IMR-90 (cell line): ENCODE measurements at regions not wholly inside any gene's neighbourhood (a gene's known extent, or its start where the extent isn't known, plus 50 kb on each side); places are given as distances from the start of the nearest gene placed in this dataset.

Source experiments
- ATAC-seq: fragments of 200-7000 bp; cut with Tn5 transposase; 2 replicates; pipeline ENCODE4 v1.9.1; 2020; ENCODE audit warnings: low read depth, mild to moderate bottlenecking, moderate library complexity
- BruUV-seq: library from RNA; stranded (reverse); fragments of 400-500 nt; replicated peaks from 2 replicates; lab custom pipeline; 2021; lab: Mats Ljungman, UMichigan
- CTCF ChIA-PET: fragments of 300-600 bp; formaldehyde crosslinking; extraction: SDS; loops from one replicate; lab custom pipeline; 2021; ENCODE audit warnings: antibody characterized with exemption; lab: Yijun Ruan, JAX
- POLR2A ChIA-PET: fragments of 300-600 bp; sonication (Branson Sonifier 250); formaldehyde crosslinking; loops from one replicate; lab custom pipeline; 2022; ENCODE audit warnings: antibody characterized with exemption; ENCODE audit not compliant: unreplicated experiment; lab: Charles Lee
- DNase-seq: peaks from one replicate; pipeline ENCODE4 v3.0.0; 2013
- H2AFZ ChIP-seq: replicated peaks from 2 replicates; pipeline ENCODE3; 2013; ENCODE audit warnings: low read length, mild to moderate bottlenecking; ENCODE audit not compliant: poor library complexity
- H2AK5ac ChIP-seq: 2 replicates; pipeline ENCODE4 v1.6.1; 2013; ENCODE audit warnings: low read depth, low read length, inconsistent platforms
- H2AK9ac ChIP-seq: replicated peaks from 2 replicates; pipeline ENCODE3; 2013; ENCODE audit warnings: mild to moderate bottlenecking, low read depth, low read length, moderate library complexity; ENCODE audit not compliant: poor library complexity
- H2BK120ac ChIP-seq: 2 replicates; pipeline ENCODE4 v1.6.1; 2013; ENCODE audit warnings: low read depth, low read length, inconsistent platforms
- H2BK15ac ChIP-seq: 3 replicates; pipeline ENCODE4 v1.6.1; 2013; ENCODE audit warnings: low read depth, low read length, inconsistent platforms
- H2BK20ac ChIP-seq: 2 replicates; pipeline ENCODE4 v1.6.1; 2013; ENCODE audit warnings: low read depth, mild to moderate bottlenecking, inconsistent platforms, low read length, moderate library complexity
- H2BK5ac ChIP-seq: 2 replicates; pipeline ENCODE4 v1.6.1; 2013; ENCODE audit warnings: mild to moderate bottlenecking, low read depth, low read length, inconsistent platforms; ENCODE audit not compliant: poor library complexity, severe bottlenecking
- H3K14ac ChIP-seq: replicated peaks from 2 replicates; pipeline ENCODE4 v1.6.1; 2013; ENCODE audit warnings: low read depth, low read length, inconsistent platforms
- H3K18ac ChIP-seq: 2 replicates; pipeline ENCODE4 v1.6.1; 2013; ENCODE audit warnings: low read depth, low read length, control low read depth
- H3K23ac ChIP-seq: 2 replicates; pipeline ENCODE4 v1.6.1; 2013; ENCODE audit warnings: low read depth, low read length, inconsistent platforms
- H3K27ac ChIP-seq: 2 replicates; pipeline ENCODE4 v1.5.1; 2013; ENCODE audit warnings: mild to moderate bottlenecking, control low read depth, low read length; ENCODE audit not compliant: insufficient read depth
- H3K27me3 ChIP-seq: 2 replicates; pipeline ENCODE4 v1.6.1; 2013; ENCODE audit warnings: low read length; ENCODE audit not compliant: control insufficient read depth, insufficient read depth
- H3K36me3 ChIP-seq: 2 replicates; pipeline ENCODE4 v1.6.1; 2013; ENCODE audit warnings: low read length, mixed read lengths; ENCODE audit not compliant: control insufficient read depth, insufficient read depth
- H3K4ac ChIP-seq: 2 replicates; pipeline ENCODE4 v1.6.1; 2013; ENCODE audit warnings: low read depth, low read length, inconsistent platforms
- H3K4me1 ChIP-seq: 2 replicates; pipeline ENCODE4 v1.6.1; 2013; ENCODE audit warnings: low read length, mixed read lengths; ENCODE audit not compliant: control insufficient read depth, insufficient read depth
- H3K4me2 ChIP-seq: 2 replicates; pipeline ENCODE4 v1.6.1; 2013; ENCODE audit warnings: low read depth, mild to moderate bottlenecking, control low read depth, low read length, moderate library complexity
- H3K4me3 ChIP-seq: 2 replicates; pipeline ENCODE4 v1.5.1; 2013; ENCODE audit warnings: low read depth, mild to moderate bottlenecking, control low read depth, low read length, moderate library complexity; ENCODE audit not compliant: insufficient read depth
- H3K56ac ChIP-seq: 2 replicates; pipeline ENCODE4 v1.6.1; 2013; ENCODE audit warnings: low read length, inconsistent platforms; ENCODE audit not compliant: insufficient read depth; ENCODE audit errors: extremely low read depth
- H3K79me1 ChIP-seq, 2 experiments: 2 replicates each; pipeline ENCODE4 v1.6.1; 2013; ENCODE audit warnings: low read length in 2 of 2, inconsistent platforms in 1 of 2, low read depth in 1 of 2
- H3K9ac ChIP-seq: 2 replicates; pipeline ENCODE4 v1.6.1; 2013; ENCODE audit warnings: low read depth, low read length, control low read depth
- H3K9me1 ChIP-seq: 2 replicates; pipeline ENCODE4 v1.6.1; 2013; ENCODE audit warnings: low read length, inconsistent platforms; ENCODE audit not compliant: insufficient read depth
- H3K9me3 ChIP-seq: 2 replicates; pipeline ENCODE4 v1.6.1; 2013; ENCODE audit warnings: low read length; ENCODE audit not compliant: control insufficient read depth, insufficient read depth
- H4K20me1 ChIP-seq: 2 replicates; pipeline ENCODE4 v1.6.1; 2013; ENCODE audit warnings: low read length, inconsistent platforms; ENCODE audit not compliant: insufficient read depth
- H4K5ac ChIP-seq: 2 replicates; pipeline ENCODE4 v1.6.1; 2013; ENCODE audit warnings: mild to moderate bottlenecking, low read depth, low read length, control low read depth
- H4K8ac ChIP-seq, 2 experiments: 2 replicates each; pipeline ENCODE4 v1.6.1; 2013; ENCODE audit warnings: low read depth in 2 of 2, low read length in 2 of 2, control low read depth in 1 of 2, inconsistent platforms in 1 of 2
- H4K91ac ChIP-seq: 2 replicates; pipeline ENCODE4 v1.6.1; 2013; ENCODE audit warnings: low read depth, low read length, inconsistent platforms; ENCODE audit not compliant: insufficient read depth
- SMC3 ChIP-seq: fragments of 150-350 bp; IDR thresholded peaks from 2 replicates; pipeline ENCODE4 v1.6.1; 2016; ENCODE audit warnings: low read depth, mild to moderate bottlenecking, antibody characterized with exemption, low read length, moderate library complexity
- WGBS, 2 experiments: methylation state at CpG; one replicate each; pipeline versions ENCODE4 v1.1.5 to v1.1.7; 2013; ENCODE audit warnings: missing lambda C conversion rate in 2 of 2; ENCODE audit not compliant: insufficient read length in 1 of 2; ENCODE audit errors: extremely low coverage in 2 of 2; 5-methylcytosine and 5-hydroxymethylcytosine counted together
- dilution Hi-C: fragments of 300-500 bp; cut with HindIII; formaldehyde crosslinking; loops from one replicate; pipeline ENCODE4 v1.14.3; 2018; ENCODE audit warnings: low sequenced_read_pairs; ENCODE audit not compliant: unreplicated experiment
- in situ Hi-C: fragments of 300-500 bp; cut with MboI; formaldehyde crosslinking; loops from 3 replicates; pipeline ENCODE4 v1.14.3; 2019; ENCODE audit warnings: low sequenced_read_pairs, inconsistent platforms, mixed read lengths
- intact Hi-C: fragments of 100-400 bp; cut with micrococcal nuclease; formaldehyde crosslinking; loops from 2 replicates; pipeline ENCODE4 v1.10.0; 2022

GRCh38 chr2:38491436-38491835 lies 111.3 kb downstream of the HNRNPLL start:
- Histone ChIP-seq H4K5ac (no peak overlapping the region), H2BK15ac (no peak overlapping the region), H3K79me1 (no peaks in the 10 kb centered on the region), H2BK20ac (no peak overlapping the region), H2AFZ (no peak overlapping the region), H3K14ac (no peak overlapping the region), H3K4me3 (no peak overlapping the region), H3K9ac (no peak overlapping the region), H4K20me1 (no peaks in the 10 kb centered on the region), H4K8ac (no peak overlapping the region), H2BK5ac (no peak overlapping the region), H3K4ac (no peak overlapping the region), H3K9me3 (no peaks in the 10 kb centered on the region), H3K18ac (no peak overlapping the region), H3K27ac (no peak overlapping the region), H2AK5ac (no peak overlapping the region), H3K36me3 (no peaks in the 10 kb centered on the region), H4K91ac (no peak overlapping the region), H2BK120ac (no peak overlapping the region), H3K9me1 (no peaks in the 10 kb centered on the region; the same call in 1 of the 2 replicates), H3K56ac (no peak overlapping the region), H3K4me1 (no peaks in the 10 kb centered on the region), H3K27me3 (peaks cover 36% of the 10 kb centered on the region), H2AK9ac (no peak overlapping the region), H3K23ac (no peak overlapping the region), H3K4me2 (no peak overlapping the region)
- BruUV-seq, result no TSS peak
- intact Hi-C loops (no loop called here), in situ Hi-C loops (no loop called here), dilution Hi-C loops (no loop called here)
- DNase-seq (no peak), ATAC-seq (no peak)
- TF ChIP-seq SMC3, result no peak
- ChIA-PET POLR2A (no interaction called here), CTCF (no interaction called here)
- no CpG with 5 or more reads among the region's 5 CpGs for WGBS, 2 experiments
